ENCODE measurements at regions not wholly inside any gene's neighbourhood (a gene's known extent, or its start where the extent isn't known, plus 50 kb on each side); places are given as distances from the start of the nearest gene placed in this dataset.

- no peaks in the 10 kb centered on the region for H3K9me3 ChIP-seq (replicated peaks; ENCODE audit: control insufficient read depth, insufficient read depth, low read length)
- FAIRE-seq: no peak
- no peak overlapping the region for H3K9ac ChIP-seq (replicated peaks; ENCODE audit: extremely low read depth, insufficient read depth, low read length)
- dilution Hi-C loops (cut with MboI; ENCODE audit: extremely low pct_ligation_motif_present, low sequenced_read_pairs) (no loop called here), intact Hi-C loops (cut with micrococcal nuclease) (no loop called here)
- H3K4me3 ChIP-seq (replicated peaks in 1 of 3; ENCODE audit: insufficient read depth in 1 of 3, low read depth in 1 of 3, low read length in 3 of 3): no peak overlapping the region
- ChIA-PET CTCF (no interaction called here), POLR2A (no interaction called here)
- TF ChIP-seq CTCF (IDR thresholded peaks at IDR 0.05; ENCODE audit: extremely low read depth in 1 of 2, insufficient read depth in 1 of 2, low read depth in 1 of 2, low read length in 2 of 2) (no peak), MAX (IDR thresholded peaks at IDR 0.05; ENCODE audit: insufficient read depth, insufficient read length) (no peak), GATA2 (IDR thresholded peaks at IDR 0.05; ENCODE audit: insufficient read depth, insufficient read length, low read depth, low read length) (no peak), FOS (IDR thresholded peaks at IDR 0.05; ENCODE audit: borderline replicate concordance, insufficient read depth, low read length) (no peak), POLR2AphosphoS5 (IDR thresholded peaks at IDR 0.05; ENCODE audit: insufficient read depth, low read depth, low read length) (no peak), JUN (IDR thresholded peaks at IDR 0.05; ENCODE audit: borderline replicate concordance, insufficient read depth, insufficient read length, low read depth) (no peak), MYC (IDR thresholded peaks at IDR 0.05; ENCODE audit: low read depth, low read length) (no peak)
- H3K4me2 ChIP-seq (ENCODE audit: insufficient read depth, low read length): no peak overlapping the region
- no peak overlapping the region for H2AFZ ChIP-seq (ENCODE audit: low read depth, low read length)
- no peak overlapping the region for H3K27ac ChIP-seq (ENCODE audit: insufficient read depth, low read depth, low read length)
- BruUV-seq (replicated peaks): no TSS peak
- no peaks in the 10 kb centered on the region for H3K79me2 ChIP-seq (ENCODE audit: control insufficient read depth, insufficient read depth, low read length)
- no peaks in the 10 kb centered on the region for H4K20me1 ChIP-seq (replicated peaks; ENCODE audit: control insufficient read depth, extremely low read depth, insufficient read depth, low read length)
- no peak for DNase-seq (ENCODE audit: low read depth, low spot score)
- H3K36me3 ChIP-seq (ENCODE audit: control insufficient read depth in 2 of 2, extremely low read depth in 1 of 2, insufficient read depth in 2 of 2, low read length in 2 of 2): no peaks in the 10 kb centered on the region
- H3K4me1 ChIP-seq (ENCODE audit: control insufficient read depth, extremely low read depth, insufficient read depth, low read length): no peaks in the 10 kb centered on the region
- peaks cover 1 to 4% of the 10 kb centered on the region in 2 experiments for H3K27me3 ChIP-seq (ENCODE audit: control insufficient read depth in 2 of 2, insufficient read depth in 2 of 2, low read length in 2 of 2)
- no peaks in the 10 kb centered on the region for H3K9me1 ChIP-seq (replicated peaks; ENCODE audit: control insufficient read depth, extremely low read depth, insufficient read depth, low read length)
Measured at GRCh38 chr11:11709447-11710239, 87.8 kb upstream of the GALNT18 start.

Data from endothelial cell of umbilical vein (primary cell).